ENCODE measurements at regions not wholly inside any gene's neighbourhood (a gene's known extent, or its start where the extent isn't known, plus 50 kb on each side); places are given as distances from the start of the nearest gene placed in this dataset.

DNA sequence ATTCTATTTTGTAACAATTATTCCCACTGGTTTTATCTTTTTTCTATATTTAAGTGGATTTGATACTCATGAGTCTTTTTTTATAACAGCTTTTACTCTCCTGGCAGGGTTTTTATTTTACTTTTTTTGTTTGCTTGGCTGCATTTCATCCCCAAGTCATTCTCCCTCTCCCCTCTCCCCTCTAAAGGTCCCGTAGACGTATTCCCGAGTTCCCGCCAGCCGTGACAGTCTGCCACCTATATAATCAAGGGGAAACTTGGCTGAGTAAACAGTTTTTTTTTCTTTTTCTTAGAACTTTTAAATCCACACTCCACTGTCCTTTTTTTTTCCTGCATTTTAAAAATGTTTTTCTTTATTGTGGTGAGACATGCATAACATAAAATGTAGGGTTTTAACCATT lies 433.1 kb upstream of the HS6ST1 start:
- in situ Hi-C loops (cut with HindIII; ENCODE audit: extremely low pct_ligation_motif_present, low pct_unique_long_range_greater_than_20kb) (loop anchor here (25.0 kb wide), 1 partner anchor 1086 kb away; no protein-coding TSS in a partner anchor), intact Hi-C loops (cut with micrococcal nuclease; ENCODE audit: unreplicated experiment) (no loop called here)
- POLR2A ChIA-PET, result no interaction called here
- CTCF ChIA-PET (ENCODE audit: low intra/inter-chr PET ratio, low total read pairs), result no interaction called here
- H3K9me3 ChIP-seq (ENCODE audit: low read length), result no peaks in the 10 kb centered on the region
- no peak overlapping the region for H3K4me3 ChIP-seq (replicated peaks in 1 of 3; ENCODE audit: insufficient read depth in 1 of 3, low read depth in 2 of 3, low read length in 3 of 3)
- no peak overlapping the region for H2AFZ ChIP-seq (ENCODE audit: low read length)
- no peak overlapping the region for H3K4me2 ChIP-seq (ENCODE audit: low read depth, low read length)
- H3K79me2 ChIP-seq (ENCODE audit: insufficient read depth, low read length), result no peaks in the 10 kb centered on the region
- TF ChIP-seq ZSCAN29 (CRISPR knock-in tag; conservative IDR thresholded peaks at IDR 0.05) (no peak), ZNF33A (CRISPR knock-in tag; IDR thresholded peaks at IDR 0.05; ENCODE audit: borderline replicate concordance) (no peak), ARNT2 (CRISPR knock-in tag; IDR thresholded peaks at IDR 0.05; ENCODE audit: low read depth) (no peak), ARNTL (CRISPR knock-in tag; IDR thresholded peaks at IDR 0.05) (no peak), YEATS4 (CRISPR knock-in tag; IDR thresholded peaks at IDR 0.05; ENCODE audit: borderline replicate concordance) (no peak), PCBP2 (optimal IDR thresholded peaks at IDR 0.05; ENCODE audit: low read depth, low read length, poor library complexity, severe bottlenecking) (no peak), ZNF331 (CRISPR knock-in tag; IDR thresholded peaks at IDR 0.05) (no peak), ATRX (CRISPR knock-in tag; IDR thresholded peaks at IDR 0.05; ENCODE audit: borderline replicate concordance) (no peak), TAF15 (IDR thresholded peaks at IDR 0.05; ENCODE audit: low read depth, low read length, poor library complexity, severe bottlenecking) (no peak)
- TF ChIP-seq, protein P1, sequence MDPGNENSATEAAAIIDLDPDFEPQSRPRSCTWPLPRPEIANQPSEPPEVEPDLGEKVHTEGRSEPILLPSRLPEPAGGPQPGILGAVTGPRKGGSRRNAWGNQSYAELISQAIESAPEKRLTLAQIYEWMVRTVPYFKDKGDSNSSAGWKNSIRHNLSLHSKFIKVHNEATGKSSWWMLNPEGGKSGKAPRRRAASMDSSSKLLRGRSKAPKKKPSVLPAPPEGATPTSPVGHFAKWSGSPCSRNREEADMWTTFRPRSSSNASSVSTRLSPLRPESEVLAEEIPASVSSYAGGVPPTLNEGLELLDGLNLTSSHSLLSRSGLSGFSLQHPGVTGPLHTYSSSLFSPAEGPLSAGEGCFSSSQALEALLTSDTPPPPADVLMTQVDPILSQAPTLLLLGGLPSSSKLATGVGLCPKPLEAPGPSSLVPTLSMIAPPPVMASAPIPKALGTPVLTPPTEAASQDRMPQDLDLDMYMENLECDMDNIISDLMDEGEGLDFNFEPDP (CRISPR knock-in tag; conservative IDR thresholded peaks at IDR 0.05), result no peak
- TF ChIP-seq, protein P2, sequence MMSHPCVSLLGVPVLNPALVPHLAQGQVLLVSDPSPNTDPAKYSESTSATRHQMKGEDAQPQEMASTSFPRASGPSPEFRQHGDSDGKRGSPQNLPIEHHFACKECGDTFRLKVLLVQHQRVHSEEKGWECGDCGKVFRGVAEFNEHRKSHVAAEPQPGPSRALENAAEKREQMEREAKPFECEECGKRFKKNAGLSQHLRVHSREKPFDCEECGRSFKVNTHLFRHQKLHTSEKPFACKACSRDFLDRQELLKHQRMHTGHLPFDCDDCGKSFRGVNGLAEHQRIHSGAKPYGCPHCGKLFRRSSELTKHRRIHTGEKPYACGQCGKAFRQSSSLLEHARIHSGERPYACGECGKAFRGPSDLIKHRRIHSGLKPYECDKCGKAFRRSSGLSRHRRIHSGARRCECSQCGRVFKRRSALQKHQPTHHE (CRISPR knock-in tag; IDR thresholded peaks at IDR 0.05; ENCODE audit: borderline replicate concordance), result no peak
- BruUV-seq (replicated peaks), result no TSS peak
- H3K27ac ChIP-seq (ENCODE audit: extremely low read length, insufficient read depth, low read length), result no peak overlapping the region
- DNase-seq (ENCODE audit: low spot score) (no peak), ATAC-seq (no peak), FAIRE-seq (no peak)
- no peak overlapping the region for H3K9ac ChIP-seq (ENCODE audit: insufficient read depth, low read depth, low read length)
- H3K27me3 ChIP-seq (ENCODE audit: control insufficient read depth in 1 of 2, insufficient read depth in 2 of 2, low read length in 2 of 2), result peaks cover 3 to 62% of the 10 kb centered on the region in 2 experiments; a peak in 3 of 5 replicates
- H4K20me1 ChIP-seq (ENCODE audit: insufficient read depth, low read length), result no peaks in the 10 kb centered on the region; the same call in 1 of the 2 replicates
- no peaks in the 10 kb centered on the region for H3K4me1 ChIP-seq (ENCODE audit: insufficient read depth, low read length)
- H3K36me3 ChIP-seq (replicated peaks in 1 of 2; ENCODE audit: control insufficient read depth in 1 of 2, insufficient read depth in 2 of 2, low read length in 2 of 2), result no peaks in the 10 kb centered on the region
- WGBS (ENCODE audit: low lambda C conversion rate), result 35% methylated on average over 5 of the region's 5 CpGs
